ENCODE measurements at regions not wholly inside any gene's neighbourhood (a gene's known extent, or its start where the extent isn't known, plus 50 kb on each side); places are given as distances from the start of the nearest gene placed in this dataset.

DNA sequence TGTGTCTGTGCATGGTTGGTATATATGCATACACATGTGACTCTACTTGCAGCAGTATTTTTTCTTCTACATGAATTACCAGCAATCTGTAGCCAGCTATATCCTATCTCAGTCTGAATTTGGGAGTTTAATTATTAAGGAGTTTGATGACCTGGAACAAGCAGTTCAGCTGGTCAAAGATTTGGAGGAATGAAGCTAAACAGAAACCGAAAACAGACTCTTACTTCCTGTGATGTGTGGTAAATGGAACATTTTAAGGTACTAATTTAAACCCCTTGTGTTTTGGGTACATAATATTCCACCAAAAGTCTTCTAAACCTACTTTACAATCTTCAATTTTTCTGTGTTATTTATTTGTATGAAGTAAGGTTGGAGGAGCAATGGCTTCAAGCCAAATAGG, 124.4 kb upstream of the PGR start:
- TF ChIP-seq CTCF (IDR thresholded peaks at IDR 0.05; ENCODE audit: insufficient read depth, low read length): no peak
- TF ChIP-seq GABPA (IDR thresholded peaks at IDR 0.05; ENCODE audit: low read depth): no peak
